WTC11 (cell line): ENCODE measurements at regions not wholly inside any gene's neighbourhood (a gene's known extent, or its start where the extent isn't known, plus 50 kb on each side); places are given as distances from the start of the nearest gene placed in this dataset.

Experiments
- ATAC-seq: fragments of 200-7000 bp; cut with Tn5 transposase; 2 replicates; pipeline ENCODE4 v1.10.0; 2021; ENCODE audit warnings: mild to moderate bottlenecking, moderate library complexity
- CTCF ChIA-PET: fragments of 300-600 bp; sonication (Branson Sonifier 250); formaldehyde crosslinking; loops from one replicate; lab custom pipeline; 2021; ENCODE audit warnings: antibody characterized with exemption; lab: Charles Lee
- POLR2A ChIA-PET: fragments of 350-600 bp; sonication (Branson Sonifier 250); formaldehyde crosslinking; loops from one replicate; lab custom pipeline; 2021; ENCODE audit warnings: antibody characterized with exemption; lab: Charles Lee
- DNase-seq: peaks from one replicate; pipeline ENCODE4 v3.0.0; 2021; ENCODE audit warnings: low spot score
- H3K27ac Mint-ChIP-seq: 2 replicates; pipeline ENCODE4 v1.8.0; 2021; ENCODE audit warnings: mixed read lengths
- H3K27me3 Mint-ChIP-seq: 2 replicates; pipeline ENCODE4 v1.8.0; 2021; ENCODE audit warnings: low read depth, mild to moderate bottlenecking, moderate library complexity, mixed read lengths
- H3K36me3 Mint-ChIP-seq: 2 replicates; pipeline ENCODE4 v1.8.0; 2021; ENCODE audit warnings: mixed read lengths
- H3K4me1 Mint-ChIP-seq: 2 replicates; pipeline ENCODE4 v1.8.0; 2022; ENCODE audit warnings: mixed read lengths
- H3K4me3 Mint-ChIP-seq: 2 replicates; pipeline ENCODE4 v1.8.0; 2021; ENCODE audit warnings: mild to moderate bottlenecking, moderate library complexity, mixed read lengths
- H3K9me3 Mint-ChIP-seq: 2 replicates; pipeline ENCODE4 v1.8.0; 2021; ENCODE audit warnings: mixed read lengths
- FOXJ3 ChIP-seq: sonication (generic); formaldehyde crosslinking; IDR thresholded peaks from 2 replicates; pipeline ENCODE4 v1.9.0; 2021; ENCODE audit warnings: missing genetic modification reagents, mild to moderate bottlenecking, borderline replicate concordance
- GABPB1 ChIP-seq: sonication (generic); formaldehyde crosslinking; IDR thresholded peaks from 2 replicates; pipeline ENCODE4 v1.8.1; 2023; ENCODE audit warnings: mild to moderate bottlenecking, missing genetic modification reagents
- IRF2 ChIP-seq: sonication (generic); formaldehyde crosslinking; IDR thresholded peaks from 2 replicates; pipeline ENCODE4 v1.8.0; 2022; ENCODE audit warnings: low read depth, missing genetic modification reagents, borderline replicate concordance
- KAT7 ChIP-seq: sonication (generic); formaldehyde crosslinking; IDR thresholded peaks from 2 replicates; pipeline ENCODE4 v1.8.1; 2023; ENCODE audit warnings: missing genetic modification reagents, mild to moderate bottlenecking, borderline replicate concordance
- NR1H2 ChIP-seq: sonication (generic); formaldehyde crosslinking; IDR thresholded peaks from 2 replicates; pipeline ENCODE4 v1.9.0; 2021; ENCODE audit warnings: mild to moderate bottlenecking, moderate library complexity, missing genetic modification reagents
- ZNF138 ChIP-seq: sonication (generic); formaldehyde crosslinking; conservative IDR thresholded peaks from 2 replicates; pipeline ENCODE4 v1.8.1; 2022; ENCODE audit warnings: mild to moderate bottlenecking, moderate library complexity, missing genetic modification reagents
- TF ChIP-seq, protein P1 (sequence below): sonication (generic); formaldehyde crosslinking; IDR thresholded peaks from 2 replicates; pipeline ENCODE4 v1.8.0; 2023; ENCODE audit warnings: missing genetic modification reagents
- TF ChIP-seq, protein P2 (sequence below): sonication (generic); formaldehyde crosslinking; IDR thresholded peaks from 2 replicates; pipeline ENCODE4 v1.8.0; 2022; ENCODE audit warnings: mild to moderate bottlenecking, missing genetic modification reagents
- TF ChIP-seq, protein P3 (sequence below): fragments of 250-450 bp; sonication (Bioruptor Pico); IDR thresholded peaks from 2 replicates; pipeline ENCODE4 v1.9.0; 2021; ENCODE audit warnings: mild to moderate bottlenecking, borderline replicate concordance
- TF ChIP-seq, protein P4 (sequence below): sonication (generic); formaldehyde crosslinking; IDR thresholded peaks from 2 replicates; pipeline ENCODE4 v1.8.1; 2022; ENCODE audit warnings: low read depth, mild to moderate bottlenecking, moderate library complexity, missing genetic modification reagents, borderline replicate concordance
- TF ChIP-seq, protein P5 (sequence below): fragments of 250-450 bp; sonication (Bioruptor Pico); IDR thresholded peaks from 2 replicates; pipeline ENCODE4 v1.8.0; 2021; ENCODE audit warnings: mild to moderate bottlenecking
- TF ChIP-seq, protein P6 (sequence below): sonication (generic); formaldehyde crosslinking; IDR thresholded peaks from 2 replicates; pipeline ENCODE4 v1.8.1; 2023; ENCODE audit warnings: mild to moderate bottlenecking, moderate library complexity, missing genetic modification reagents
- TF ChIP-seq, protein P7 (sequence below): sonication (generic); formaldehyde crosslinking; IDR thresholded peaks from 2 replicates; pipeline ENCODE4 v1.8.0; 2023; ENCODE audit warnings: missing genetic modification reagents, mild to moderate bottlenecking, borderline replicate concordance
- TF ChIP-seq, protein P8 (sequence below): sonication (generic); formaldehyde crosslinking; IDR thresholded peaks from 2 replicates; pipeline ENCODE4 v1.8.1; 2022; ENCODE audit warnings: mild to moderate bottlenecking, moderate library complexity, missing genetic modification reagents
- TF ChIP-seq, protein P9 (sequence below): sonication (generic); formaldehyde crosslinking; IDR thresholded peaks from 2 replicates; pipeline ENCODE4 v1.8.1; 2022; ENCODE audit warnings: low read depth, missing genetic modification reagents, borderline replicate concordance

DNA sequence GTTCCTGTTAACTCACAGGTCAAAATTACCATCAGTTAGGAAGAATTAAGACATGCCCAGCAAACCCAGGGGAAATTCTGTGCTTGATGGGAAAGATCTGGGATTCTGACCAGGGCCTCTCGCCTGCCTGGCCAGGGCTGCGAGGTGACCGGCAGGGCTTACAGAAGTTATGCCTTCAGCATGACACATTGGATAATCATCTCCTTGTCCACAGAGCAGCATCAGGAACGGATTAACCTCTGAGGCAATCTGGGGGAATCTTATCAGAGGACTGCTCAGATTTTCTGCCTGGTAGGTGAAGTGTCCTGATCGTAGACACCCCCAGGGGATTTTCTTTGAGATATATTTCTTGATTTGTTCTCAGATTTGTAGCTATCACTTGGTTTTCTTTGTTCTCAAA is 172.5 kb downstream of the HS3ST3A1 start:
- Mint-ChIP-seq H3K27ac (no peak overlapping the region), H3K36me3 (no peaks in the 10 kb centered on the region), H3K9me3 (no peaks in the 10 kb centered on the region), H3K4me3 (no peak overlapping the region), H3K27me3 (no peaks in the 10 kb centered on the region), H3K4me1 (no peaks in the 10 kb centered on the region)
- DNase-seq = no peak
- CTCF ChIA-PET = no interaction called here
- TF ChIP-seq GABPB1 (CRISPR knock-in tag) (no peak), FOXJ3 (no peak)
- TF ChIP-seq, protein P1, sequence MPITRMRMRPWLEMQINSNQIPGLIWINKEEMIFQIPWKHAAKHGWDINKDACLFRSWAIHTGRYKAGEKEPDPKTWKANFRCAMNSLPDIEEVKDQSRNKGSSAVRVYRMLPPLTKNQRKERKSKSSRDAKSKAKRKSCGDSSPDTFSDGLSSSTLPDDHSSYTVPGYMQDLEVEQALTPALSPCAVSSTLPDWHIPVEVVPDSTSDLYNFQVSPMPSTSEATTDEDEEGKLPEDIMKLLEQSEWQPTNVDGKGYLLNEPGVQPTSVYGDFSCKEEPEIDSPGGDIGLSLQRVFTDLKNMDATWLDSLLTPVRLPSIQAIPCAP (CRISPR knock-in tag) = no peak
- TF ChIP-seq, protein P2, sequence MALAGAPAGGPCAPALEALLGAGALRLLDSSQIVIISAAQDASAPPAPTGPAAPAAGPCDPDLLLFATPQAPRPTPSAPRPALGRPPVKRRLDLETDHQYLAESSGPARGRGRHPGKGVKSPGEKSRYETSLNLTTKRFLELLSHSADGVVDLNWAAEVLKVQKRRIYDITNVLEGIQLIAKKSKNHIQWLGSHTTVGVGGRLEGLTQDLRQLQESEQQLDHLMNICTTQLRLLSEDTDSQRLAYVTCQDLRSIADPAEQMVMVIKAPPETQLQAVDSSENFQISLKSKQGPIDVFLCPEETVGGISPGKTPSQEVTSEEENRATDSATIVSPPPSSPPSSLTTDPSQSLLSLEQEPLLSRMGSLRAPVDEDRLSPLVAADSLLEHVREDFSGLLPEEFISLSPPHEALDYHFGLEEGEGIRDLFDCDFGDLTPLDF (CRISPR knock-in tag) = no peak
- TF ChIP-seq, protein P3, sequence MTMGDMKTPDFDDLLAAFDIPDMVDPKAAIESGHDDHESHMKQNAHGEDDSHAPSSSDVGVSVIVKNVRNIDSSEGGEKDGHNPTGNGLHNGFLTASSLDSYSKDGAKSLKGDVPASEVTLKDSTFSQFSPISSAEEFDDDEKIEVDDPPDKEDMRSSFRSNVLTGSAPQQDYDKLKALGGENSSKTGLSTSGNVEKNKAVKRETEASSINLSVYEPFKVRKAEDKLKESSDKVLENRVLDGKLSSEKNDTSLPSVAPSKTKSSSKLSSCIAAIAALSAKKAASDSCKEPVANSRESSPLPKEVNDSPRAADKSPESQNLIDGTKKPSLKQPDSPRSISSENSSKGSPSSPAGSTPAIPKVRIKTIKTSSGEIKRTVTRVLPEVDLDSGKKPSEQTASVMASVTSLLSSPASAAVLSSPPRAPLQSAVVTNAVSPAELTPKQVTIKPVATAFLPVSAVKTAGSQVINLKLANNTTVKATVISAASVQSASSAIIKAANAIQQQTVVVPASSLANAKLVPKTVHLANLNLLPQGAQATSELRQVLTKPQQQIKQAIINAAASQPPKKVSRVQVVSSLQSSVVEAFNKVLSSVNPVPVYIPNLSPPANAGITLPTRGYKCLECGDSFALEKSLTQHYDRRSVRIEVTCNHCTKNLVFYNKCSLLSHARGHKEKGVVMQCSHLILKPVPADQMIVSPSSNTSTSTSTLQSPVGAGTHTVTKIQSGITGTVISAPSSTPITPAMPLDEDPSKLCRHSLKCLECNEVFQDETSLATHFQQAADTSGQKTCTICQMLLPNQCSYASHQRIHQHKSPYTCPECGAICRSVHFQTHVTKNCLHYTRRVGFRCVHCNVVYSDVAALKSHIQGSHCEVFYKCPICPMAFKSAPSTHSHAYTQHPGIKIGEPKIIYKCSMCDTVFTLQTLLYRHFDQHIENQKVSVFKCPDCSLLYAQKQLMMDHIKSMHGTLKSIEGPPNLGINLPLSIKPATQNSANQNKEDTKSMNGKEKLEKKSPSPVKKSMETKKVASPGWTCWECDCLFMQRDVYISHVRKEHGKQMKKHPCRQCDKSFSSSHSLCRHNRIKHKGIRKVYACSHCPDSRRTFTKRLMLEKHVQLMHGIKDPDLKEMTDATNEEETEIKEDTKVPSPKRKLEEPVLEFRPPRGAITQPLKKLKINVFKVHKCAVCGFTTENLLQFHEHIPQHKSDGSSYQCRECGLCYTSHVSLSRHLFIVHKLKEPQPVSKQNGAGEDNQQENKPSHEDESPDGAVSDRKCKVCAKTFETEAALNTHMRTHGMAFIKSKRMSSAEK (CRISPR knock-in tag) = no peak
- TF ChIP-seq, protein P4, sequence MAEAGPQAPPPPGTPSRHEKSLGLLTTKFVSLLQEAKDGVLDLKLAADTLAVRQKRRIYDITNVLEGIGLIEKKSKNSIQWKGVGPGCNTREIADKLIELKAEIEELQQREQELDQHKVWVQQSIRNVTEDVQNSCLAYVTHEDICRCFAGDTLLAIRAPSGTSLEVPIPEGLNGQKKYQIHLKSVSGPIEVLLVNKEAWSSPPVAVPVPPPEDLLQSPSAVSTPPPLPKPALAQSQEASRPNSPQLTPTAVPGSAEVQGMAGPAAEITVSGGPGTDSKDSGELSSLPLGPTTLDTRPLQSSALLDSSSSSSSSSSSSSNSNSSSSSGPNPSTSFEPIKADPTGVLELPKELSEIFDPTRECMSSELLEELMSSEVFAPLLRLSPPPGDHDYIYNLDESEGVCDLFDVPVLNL = no peak
- TF ChIP-seq, protein P5, sequence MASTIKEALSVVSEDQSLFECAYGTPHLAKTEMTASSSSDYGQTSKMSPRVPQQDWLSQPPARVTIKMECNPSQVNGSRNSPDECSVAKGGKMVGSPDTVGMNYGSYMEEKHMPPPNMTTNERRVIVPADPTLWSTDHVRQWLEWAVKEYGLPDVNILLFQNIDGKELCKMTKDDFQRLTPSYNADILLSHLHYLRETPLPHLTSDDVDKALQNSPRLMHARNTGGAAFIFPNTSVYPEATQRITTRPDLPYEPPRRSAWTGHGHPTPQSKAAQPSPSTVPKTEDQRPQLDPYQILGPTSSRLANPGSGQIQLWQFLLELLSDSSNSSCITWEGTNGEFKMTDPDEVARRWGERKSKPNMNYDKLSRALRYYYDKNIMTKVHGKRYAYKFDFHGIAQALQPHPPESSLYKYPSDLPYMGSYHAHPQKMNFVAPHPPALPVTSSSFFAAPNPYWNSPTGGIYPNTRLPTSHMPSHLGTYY (CRISPR knock-in tag) = no peak
- no peak for ATAC-seq
- POLR2A ChIA-PET = no interaction called here

DNA sequence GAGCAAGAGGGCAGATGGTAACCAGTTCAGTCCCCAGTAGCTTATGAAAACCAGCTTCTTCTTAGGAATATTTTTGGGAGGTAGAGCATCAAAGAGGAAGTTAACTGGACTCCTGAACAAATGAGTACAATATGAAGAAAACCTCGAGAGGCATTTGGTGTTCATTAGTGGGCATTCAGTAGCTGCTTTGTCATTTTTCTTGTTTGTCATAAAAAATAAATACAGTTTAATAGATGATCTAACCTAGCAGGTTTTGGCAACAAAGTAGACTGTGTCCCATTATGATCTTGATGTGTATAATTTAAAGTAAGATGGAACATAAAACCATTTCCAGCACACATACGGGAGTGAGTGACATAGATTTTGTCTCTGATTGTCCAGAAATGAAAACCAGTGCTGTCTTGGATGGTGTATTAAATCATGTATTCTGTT is 173.1 kb downstream of the HS3ST3A1 start:
- ChIA-PET CTCF (no interaction called here), POLR2A (no interaction called here)
- DNase-seq (no peak), ATAC-seq (no peak)
- H3K27me3 Mint-ChIP-seq = no peaks in the 10 kb centered on the region
- no peaks in the 10 kb centered on the region for H3K4me1 Mint-ChIP-seq
- no peak overlapping the region for H3K4me3 Mint-ChIP-seq
- H3K27ac Mint-ChIP-seq = no peak overlapping the region
- H3K9me3 Mint-ChIP-seq = no peaks in the 10 kb centered on the region
- H3K36me3 Mint-ChIP-seq = no peaks in the 10 kb centered on the region
- no peak for TF ChIP-seq KAT7 (CRISPR knock-in tag)
- no peak for TF ChIP-seq IRF2 (CRISPR knock-in tag)
- TF ChIP-seq NR1H2 (CRISPR knock-in tag) = no peak
- TF ChIP-seq, protein P6, sequence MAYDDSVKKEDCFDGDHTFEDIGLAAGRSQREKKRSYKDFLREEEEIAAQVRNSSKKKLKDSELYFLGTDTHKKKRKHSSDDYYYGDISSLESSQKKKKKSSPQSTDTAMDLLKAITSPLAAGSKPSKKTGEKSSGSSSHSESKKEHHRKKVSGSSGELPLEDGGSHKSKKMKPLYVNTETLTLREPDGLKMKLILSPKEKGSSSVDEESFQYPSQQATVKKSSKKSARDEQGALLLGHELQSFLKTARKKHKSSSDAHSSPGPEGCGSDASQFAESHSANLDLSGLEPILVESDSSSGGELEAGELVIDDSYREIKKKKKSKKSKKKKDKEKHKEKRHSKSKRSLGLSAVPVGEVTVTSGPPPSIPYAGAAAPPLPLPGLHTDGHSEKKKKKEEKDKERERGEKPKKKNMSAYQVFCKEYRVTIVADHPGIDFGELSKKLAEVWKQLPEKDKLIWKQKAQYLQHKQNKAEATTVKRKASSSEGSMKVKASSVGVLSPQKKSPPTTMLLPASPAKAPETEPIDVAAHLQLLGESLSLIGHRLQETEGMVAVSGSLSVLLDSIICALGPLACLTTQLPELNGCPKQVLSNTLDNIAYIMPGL (CRISPR knock-in tag) = no peak
- TF ChIP-seq, protein P7, sequence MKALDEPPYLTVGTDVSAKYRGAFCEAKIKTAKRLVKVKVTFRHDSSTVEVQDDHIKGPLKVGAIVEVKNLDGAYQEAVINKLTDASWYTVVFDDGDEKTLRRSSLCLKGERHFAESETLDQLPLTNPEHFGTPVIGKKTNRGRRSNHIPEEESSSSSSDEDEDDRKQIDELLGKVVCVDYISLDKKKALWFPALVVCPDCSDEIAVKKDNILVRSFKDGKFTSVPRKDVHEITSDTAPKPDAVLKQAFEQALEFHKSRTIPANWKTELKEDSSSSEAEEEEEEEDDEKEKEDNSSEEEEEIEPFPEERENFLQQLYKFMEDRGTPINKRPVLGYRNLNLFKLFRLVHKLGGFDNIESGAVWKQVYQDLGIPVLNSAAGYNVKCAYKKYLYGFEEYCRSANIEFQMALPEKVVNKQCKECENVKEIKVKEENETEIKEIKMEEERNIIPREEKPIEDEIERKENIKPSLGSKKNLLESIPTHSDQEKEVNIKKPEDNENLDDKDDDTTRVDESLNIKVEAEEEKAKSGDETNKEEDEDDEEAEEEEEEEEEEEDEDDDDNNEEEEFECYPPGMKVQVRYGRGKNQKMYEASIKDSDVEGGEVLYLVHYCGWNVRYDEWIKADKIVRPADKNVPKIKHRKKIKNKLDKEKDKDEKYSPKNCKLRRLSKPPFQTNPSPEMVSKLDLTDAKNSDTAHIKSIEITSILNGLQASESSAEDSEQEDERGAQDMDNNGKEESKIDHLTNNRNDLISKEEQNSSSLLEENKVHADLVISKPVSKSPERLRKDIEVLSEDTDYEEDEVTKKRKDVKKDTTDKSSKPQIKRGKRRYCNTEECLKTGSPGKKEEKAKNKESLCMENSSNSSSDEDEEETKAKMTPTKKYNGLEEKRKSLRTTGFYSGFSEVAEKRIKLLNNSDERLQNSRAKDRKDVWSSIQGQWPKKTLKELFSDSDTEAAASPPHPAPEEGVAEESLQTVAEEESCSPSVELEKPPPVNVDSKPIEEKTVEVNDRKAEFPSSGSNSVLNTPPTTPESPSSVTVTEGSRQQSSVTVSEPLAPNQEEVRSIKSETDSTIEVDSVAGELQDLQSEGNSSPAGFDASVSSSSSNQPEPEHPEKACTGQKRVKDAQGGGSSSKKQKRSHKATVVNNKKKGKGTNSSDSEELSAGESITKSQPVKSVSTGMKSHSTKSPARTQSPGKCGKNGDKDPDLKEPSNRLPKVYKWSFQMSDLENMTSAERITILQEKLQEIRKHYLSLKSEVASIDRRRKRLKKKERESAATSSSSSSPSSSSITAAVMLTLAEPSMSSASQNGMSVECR (CRISPR knock-in tag) = no peak
- TF ChIP-seq, protein P8, sequence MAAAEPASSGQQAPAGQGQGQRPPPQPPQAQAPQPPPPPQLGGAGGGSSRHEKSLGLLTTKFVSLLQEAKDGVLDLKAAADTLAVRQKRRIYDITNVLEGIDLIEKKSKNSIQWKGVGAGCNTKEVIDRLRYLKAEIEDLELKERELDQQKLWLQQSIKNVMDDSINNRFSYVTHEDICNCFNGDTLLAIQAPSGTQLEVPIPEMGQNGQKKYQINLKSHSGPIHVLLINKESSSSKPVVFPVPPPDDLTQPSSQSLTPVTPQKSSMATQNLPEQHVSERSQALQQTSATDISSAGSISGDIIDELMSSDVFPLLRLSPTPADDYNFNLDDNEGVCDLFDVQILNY = no peak
- TF ChIP-seq, protein P9, sequence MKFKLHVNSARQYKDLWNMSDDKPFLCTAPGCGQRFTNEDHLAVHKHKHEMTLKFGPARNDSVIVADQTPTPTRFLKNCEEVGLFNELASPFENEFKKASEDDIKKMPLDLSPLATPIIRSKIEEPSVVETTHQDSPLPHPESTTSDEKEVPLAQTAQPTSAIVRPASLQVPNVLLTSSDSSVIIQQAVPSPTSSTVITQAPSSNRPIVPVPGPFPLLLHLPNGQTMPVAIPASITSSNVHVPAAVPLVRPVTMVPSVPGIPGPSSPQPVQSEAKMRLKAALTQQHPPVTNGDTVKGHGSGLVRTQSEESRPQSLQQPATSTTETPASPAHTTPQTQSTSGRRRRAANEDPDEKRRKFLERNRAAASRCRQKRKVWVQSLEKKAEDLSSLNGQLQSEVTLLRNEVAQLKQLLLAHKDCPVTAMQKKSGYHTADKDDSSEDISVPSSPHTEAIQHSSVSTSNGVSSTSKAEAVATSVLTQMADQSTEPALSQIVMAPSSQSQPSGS (CRISPR knock-in tag) = no peak
- TF ChIP-seq, protein P1 (CRISPR knock-in tag) = no peak
- no peak for TF ChIP-seq ZNF138
